ENCODE measurements at regions not wholly inside any gene's neighbourhood (a gene's known extent, or its start where the extent isn't known, plus 50 kb on each side); places are given as distances from the start of the nearest gene placed in this dataset.

DNA sequence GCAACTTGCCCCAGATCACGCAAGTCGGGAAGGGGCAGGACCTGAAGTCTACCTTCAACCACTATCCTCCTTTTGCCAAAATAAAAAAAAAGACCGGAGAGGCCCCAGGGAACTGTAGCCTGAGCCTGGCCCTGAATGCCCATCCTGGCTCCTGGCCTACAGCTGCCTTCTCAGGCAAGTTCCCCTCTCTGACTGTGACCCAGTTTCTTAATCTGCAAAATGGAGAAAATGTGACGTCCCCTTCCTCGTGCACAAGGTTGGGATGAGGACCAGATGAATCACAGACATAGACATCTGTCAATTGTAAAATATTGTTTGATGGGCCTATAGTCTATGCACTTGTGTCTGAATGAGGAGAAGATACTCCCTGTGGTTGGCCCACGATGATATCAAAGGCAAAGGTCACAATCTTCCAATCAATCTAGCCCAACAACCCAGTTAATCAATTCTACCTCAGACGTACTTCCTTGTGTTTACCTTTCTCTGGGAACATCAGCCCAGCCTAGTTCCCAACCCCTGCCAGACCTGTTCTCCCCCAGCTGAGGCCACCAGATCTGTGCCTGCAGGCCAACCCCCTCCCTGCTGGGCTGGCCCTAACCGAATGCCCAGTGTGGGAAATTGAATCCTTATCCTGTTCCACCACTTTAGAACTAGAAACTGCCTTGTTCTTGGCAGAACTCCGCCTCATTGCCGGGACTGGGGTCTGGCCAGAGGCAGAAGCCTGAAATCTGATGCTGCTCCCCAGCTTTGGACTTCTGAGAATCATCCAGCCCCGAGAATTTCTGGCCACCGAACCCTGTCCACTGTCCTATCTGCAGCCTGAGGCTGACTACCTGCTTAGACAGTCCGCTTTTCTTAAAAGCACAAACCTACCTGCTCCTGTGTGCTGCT lies 101.8 kb upstream of the LIPC start:
- DNase-seq = no peak

DNA sequence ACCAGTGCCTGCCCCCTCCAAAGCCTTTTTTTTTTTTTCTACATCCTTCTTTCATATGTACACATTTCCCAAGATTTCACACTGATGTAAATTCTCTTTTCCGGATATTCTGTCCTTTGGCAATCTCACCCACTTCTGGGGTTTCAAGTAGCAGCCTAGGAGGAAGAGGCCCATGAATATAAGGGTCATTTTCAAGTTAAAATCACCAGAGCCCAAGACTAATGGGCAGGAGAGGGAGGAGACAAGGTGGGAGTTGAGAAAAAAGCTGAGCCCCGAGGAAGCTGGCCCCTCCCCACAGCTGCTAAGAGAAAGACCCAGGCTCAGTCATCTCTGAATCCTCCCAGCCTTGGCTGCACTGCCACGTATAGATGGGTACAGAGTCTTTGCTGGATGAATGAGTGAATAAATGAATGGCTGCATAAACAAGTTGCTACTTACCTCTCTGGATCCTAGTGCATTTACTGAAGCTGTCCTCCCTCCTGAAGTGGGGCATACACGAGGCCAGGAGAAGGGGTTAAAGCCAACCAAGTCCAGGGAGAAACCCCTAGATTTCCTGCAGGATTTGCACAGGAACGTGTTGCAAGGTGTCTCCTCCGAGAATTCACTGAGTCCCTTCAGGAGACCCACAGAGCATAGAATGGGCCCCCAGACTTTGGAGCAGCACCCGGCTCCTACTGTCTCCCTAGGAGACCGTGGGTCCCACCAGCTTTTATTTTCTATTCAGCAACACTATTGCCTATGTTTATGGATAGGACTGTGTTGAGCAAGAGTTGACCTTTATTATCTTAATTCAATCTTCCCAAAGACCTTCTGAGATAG lies 100.8 kb upstream of the LIPC start:
- DNase-seq = no peak

GRCh38 chr15:58331560-58331912 lies 100.3 kb upstream of the LIPC start:
- no peak for DNase-seq

DNA sequence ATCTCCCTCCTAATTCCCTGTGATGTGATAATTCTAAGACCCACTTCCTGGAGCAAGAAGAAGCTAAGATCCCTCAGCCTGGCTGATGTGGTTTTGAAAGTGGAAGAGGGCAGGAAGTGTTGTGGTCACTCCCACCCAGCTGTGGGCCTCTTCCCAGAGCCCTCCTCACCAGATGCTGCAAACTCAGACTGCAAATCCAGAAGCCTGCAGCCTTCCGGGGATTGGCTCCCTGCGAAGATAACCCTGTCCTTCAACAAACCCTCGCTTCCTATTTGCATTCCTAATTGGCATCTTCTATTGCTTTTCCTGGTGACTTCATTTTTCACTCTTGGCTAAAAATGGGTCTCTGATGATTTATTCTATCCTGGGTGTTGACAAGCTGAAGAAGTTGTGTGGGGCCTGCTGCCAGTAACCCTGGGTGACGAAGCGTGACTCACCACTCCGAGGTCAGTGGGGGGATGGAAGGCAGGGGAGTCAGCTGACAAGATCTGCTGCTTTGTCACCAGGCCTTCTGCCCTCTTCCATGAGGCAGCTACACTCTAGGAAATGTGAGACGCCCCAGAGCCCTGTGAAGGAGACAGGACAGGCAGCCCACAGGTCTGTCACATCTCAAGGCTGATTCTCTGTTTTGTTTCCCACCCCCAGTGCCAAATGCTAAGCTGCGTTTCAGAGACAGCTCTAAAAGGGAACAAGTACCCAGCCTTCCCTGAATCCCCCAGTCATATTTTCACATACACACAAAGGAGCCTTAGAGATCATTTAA lies 99.7 kb upstream of the LIPC start:
- DNase-seq = peak; percentile 92

GRCh38 chr15:58332676-58333400 lies 99.0 kb upstream of the LIPC start:
- DNase-seq = no peak

DNA sequence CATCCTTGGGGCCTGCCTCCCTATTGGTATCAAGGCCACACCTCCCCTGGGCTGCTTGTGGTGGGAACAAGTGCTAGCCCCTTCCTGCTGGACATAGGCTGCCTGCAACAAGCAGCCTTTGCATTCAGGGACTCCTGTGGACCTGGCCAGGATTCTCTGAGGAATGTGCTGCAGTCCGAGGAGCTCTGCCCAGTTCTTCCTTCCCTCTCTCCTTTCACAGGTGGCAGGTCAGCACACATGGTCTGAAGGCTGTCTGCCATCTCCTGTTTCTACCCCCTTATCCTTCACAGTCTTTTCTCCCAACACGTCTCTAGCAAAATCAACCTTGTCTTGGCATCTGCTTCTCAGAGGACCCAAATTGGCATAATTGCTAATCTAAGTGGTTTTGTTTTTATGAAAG lies 97.0 kb upstream of the LIPC start:
- no peak for DNase-seq

- DNase-seq = no peak
These were observed 95.6 kb upstream of the LIPC start for GRCh38 chr15:58336161-58336560.

DNA sequence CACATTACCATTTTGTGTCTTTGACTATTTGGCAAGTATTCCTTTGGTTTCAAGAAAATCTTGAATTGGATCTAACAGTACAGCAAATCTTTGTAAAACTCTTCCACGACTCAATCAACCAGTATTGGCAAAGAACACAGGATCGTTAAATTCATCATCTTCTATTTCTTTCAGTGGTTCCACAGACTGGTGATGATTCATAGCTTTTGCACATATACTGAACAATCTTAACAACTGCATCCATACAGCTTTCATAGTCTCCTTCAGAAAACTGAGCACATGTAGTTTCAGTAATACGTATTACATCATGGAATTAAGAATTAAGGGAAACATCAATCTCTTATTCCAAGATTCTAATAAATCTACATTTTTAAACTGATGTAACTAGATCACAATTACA lies 91.6 kb upstream of the LIPC start:
- DNase-seq = no peak

DNA sequence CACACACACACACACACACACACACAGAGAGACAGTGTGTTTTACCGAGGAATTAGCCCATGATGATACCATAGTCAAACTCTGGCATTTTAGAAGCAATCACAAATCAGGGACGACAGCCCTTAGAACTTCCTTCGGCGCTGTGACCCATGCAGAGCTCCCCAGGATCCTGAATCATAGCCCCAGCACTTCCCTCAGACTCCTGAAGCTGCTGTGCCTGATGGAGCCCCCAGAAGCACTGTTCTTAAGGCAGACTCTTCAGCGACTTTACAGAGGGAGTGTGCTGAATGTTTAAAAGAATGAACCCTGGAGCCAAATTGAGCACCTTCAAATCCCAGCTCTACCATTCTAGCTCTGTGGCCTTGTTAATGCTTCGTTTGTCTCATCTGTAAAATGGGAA lies 89.3 kb upstream of the LIPC start:
- no peak for DNase-seq

DNA sequence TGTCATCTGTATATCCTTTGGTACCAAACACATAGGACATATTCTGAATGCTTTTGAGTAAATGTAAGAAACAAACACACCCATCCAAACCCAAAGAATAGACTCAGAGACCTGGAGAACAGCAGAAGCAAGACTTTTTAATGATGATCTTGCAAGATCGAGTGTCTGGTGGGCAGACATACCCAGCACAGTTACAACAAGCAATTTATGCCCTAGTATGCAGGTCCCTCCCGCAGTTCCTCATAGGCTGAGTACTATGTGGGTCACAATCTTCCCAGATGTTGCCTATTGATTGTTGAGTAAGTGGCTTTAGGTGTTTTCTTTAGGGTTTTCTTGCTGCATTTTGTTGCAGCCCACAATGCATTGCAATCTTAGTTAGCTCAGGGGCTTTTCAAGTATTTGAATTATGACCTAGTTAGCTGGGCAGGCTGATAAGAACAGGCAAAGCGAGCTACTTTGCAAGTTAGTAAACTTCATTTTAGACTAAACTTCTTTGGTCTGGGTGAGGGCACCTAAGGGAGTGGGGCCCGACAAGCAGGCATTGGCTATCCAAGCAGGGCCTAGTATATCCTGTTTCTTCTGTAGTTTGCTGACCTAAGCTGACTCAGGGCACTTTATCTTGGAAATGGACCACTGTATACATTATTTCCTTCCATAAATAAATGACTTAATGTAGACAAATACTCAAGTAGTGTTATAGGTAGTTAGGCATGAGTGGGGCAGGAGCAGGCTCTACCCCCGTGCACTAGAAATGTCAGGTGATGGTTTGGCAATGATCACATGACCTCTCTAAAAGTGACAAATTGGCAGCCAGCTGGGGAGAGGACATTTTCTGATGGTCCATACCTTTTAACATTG lies 87.3 kb upstream of the LIPC start:
- no peak for DNase-seq

GRCh38 chr15:58346361-58346760 lies 85.4 kb upstream of the LIPC start:
- no peak for DNase-seq

GRCh38 chr15:58348095-58348812 lies 83.5 kb upstream of the LIPC start:
- no peak for DNase-seq

- DNase-seq = no peak
These were observed 79.5 kb upstream of the LIPC start for GRCh38 chr15:58352026-58352929.

DNA sequence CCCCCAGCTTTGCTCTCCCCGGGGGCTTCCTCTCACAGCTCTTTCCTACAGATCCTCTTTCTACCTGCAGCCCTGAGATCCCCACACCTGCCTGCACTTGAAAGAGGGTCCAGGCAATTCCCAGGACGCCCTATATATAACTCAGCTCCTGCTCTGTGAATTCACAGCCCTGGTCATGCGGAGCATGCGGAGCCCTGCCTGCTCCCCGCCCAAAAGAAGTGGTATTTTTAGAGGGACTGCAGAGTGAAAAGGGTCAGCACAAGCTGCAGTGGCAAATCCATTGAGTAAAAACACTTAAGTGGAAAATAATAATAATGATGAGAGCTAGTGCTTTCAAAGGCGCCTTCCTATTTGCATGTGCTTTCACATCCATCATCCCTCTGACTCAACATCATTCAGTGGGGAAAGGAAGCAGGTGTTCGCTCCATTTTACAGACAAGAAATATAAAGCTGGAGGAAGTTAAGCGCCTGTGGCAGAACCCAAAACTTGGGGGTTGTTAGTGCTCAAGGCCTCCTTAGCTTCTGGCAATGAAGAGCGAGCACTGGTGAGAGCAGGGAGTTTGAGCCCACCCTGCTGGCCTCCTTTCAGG lies 76.3 kb upstream of the LIPC start:
- DNase-seq = peak; percentile 72

DNA sequence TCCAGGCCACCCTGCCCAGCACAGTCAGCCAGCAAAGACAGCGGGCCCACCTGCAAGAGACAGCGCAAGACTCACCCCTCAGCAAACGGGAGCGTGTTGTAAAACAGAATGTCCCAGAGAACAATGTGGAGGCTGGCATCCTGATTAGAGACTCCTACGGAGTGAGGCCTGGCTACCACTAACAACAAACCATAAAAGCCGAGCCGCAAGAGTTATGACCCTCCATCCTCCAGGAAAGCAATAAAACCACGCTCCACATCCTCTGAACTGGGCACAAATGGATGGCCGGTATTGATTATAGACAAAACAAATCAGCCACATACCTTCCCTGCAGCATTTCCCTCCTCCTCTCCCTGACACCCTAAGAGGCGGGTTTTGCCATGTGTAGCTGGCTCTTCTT lies 75.8 kb upstream of the LIPC start:
- no peak for DNase-seq

DNA sequence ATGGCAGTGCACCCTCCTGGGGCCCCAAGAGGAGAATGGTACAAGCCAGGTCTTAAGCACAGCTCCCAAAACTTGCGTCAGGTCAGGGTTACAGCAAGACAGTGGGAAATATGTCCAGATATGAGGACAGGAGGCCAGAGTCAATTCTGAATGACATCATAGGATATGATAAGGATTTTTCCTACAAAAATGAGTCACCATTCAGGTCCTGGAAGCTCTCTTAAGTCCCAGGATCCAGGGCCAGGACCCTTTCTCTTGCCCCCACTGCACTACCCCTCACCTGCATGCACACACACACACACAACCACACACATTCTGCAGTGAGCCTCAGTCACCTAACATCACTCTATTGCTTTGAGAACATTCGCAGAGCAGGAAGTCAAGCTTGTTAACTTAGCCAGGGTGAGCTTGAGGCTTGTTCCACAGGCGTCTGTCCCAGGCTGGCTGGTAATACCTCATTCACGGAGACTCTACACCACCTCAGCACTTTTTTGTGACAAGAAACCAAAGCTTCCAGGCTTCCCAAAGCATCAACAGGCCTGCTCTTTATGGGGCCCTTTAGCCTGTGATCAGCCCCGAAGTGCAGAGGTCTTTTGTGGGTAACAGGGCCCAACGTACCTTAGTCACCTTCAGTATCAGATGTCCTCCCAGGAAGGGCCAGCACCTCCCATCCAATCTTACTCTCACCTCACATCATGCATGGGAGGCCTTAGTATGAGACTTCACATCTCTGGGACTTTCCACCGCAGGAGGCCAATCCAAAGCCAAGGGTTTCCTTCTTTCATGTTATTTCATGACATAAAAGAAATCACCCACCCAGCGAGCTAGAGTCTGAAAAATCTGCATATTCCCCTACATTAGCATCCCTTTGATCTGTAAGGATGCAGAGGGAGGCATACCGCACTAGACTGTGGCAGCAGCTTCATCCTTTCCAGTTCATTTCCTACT lies 74.0 kb upstream of the LIPC start:
- peak; percentile 59 for DNase-seq

DNA sequence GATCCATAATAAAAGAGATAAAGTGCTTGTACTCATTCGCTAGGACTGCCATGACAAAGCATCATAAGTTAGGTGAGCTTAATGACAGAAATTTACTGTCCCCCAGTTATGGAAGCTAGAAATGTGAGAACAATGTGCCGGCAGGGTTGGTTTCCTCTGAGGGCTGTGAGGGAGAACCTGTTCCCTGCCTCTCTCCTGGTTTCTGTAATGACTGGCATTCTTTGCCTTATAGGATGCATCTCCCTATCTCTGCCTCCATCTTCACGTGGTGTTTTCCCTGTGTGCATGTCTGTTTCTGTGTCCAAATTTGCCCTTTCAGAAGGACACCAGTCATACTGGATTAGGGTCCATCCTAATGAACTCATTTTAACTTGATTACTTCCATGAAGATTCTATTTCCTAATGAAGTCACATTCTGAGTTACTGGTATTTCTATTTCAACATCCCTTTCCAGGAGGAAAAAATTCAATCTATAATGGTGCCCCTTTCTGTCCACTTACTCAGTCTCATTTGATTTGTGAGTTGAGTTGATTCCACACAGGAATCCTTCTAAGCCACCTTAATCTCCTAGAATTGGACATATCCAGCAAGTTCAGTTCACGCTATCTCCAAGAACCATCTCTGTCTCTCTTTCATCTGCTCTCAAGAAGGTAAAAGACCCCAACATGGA lies 71.2 kb upstream of the LIPC start:
- no peak for DNase-seq

All from dermis blood vessel endothelial cell (primary cell).